Body of pancreas (tissue), 4 donors: ENCODE measurements at regions not wholly inside any gene's neighbourhood (a gene's known extent, or its start where the extent isn't known, plus 50 kb on each side); places are given as distances from the start of the nearest gene placed in this dataset.

Experiments used
- ATAC-seq: fragments of 150-250 bp; one replicate; pipeline ENCODE4 v1.9.1; 2016
- DNase-seq, 4 donors: peaks; one replicate each; pipeline ENCODE4 v3.0.0-alpha.2; 2019
- H3K27ac ChIP-seq, 4 donors: fragments of 200-600 bp; sonication (generic); 1 replicate in 3 of 4; 2 replicates in 1 of 4; pipeline versions ENCODE4 v1.5.1 to v1.6.1; 2016 to 2019; ENCODE audit warnings: mild to moderate bottlenecking in 1 of 4, mixed read lengths in 1 of 4, moderate library complexity in 1 of 4
- H3K27me3 ChIP-seq, 2 donors: fragments of 200-600 bp; sonication (generic); one replicate each; pipeline ENCODE4 v1.6.0; 2016; ENCODE audit warnings: mild to moderate bottlenecking in 1 of 2
- H3K36me3 ChIP-seq, 2 donors: fragments of 200-600 bp; sonication (generic); replicated peaks in 1 of 2; 2 replicates each; pipeline ENCODE4 v1.5.1; 2016; ENCODE audit warnings: low read depth in 2 of 2; ENCODE audit not compliant: insufficient read depth in 1 of 2
- H3K4me1 ChIP-seq: fragments of 200-600 bp; sonication (generic); one replicate; pipeline ENCODE4 v1.6.0; 2016
- H3K4me3 ChIP-seq, 2 donors: fragments of 200-600 bp; sonication (generic); 1 replicate in 1 of 2; 2 replicates in 1 of 2; pipeline ENCODE4 v1.5.1; 2016 to 2019
- H3K9me3 ChIP-seq, 3 donors: fragments of 200-600 bp; sonication (generic); 1 replicate in 2 of 3; 2 replicates in 1 of 3; pipeline ENCODE4 v1.5.1; 2016
- CTCF ChIP-seq, 7 experiments: fragments of 450-650 bp in 4 of 7; fragments of 200-600 bp in 3 of 7; sonication (generic) in 3 of 7; IDR thresholded peaks; one replicate each; pipeline ENCODE4 v1.5.1; 2016 to 2019; ENCODE audit warnings: antibody characterized with exemption in 7 of 7
- POLR2A ChIP-seq, 3 donors: fragments of 450-650 bp; IDR thresholded peaks; one replicate each; pipeline ENCODE4 v1.6.1; 2016; ENCODE audit warnings: antibody characterized with exemption in 3 of 3, mild to moderate bottlenecking in 2 of 3
- WGBS, 2 donors: methylation state at CpG; one replicate each; pipeline ENCODE4 v1.1.5; 2017; 5-methylcytosine and 5-hydroxymethylcytosine counted together
- intact Hi-C: fragments of 100-400 bp; cut with DNase I; formaldehyde crosslinking; loops from one replicate; pipeline ENCODE4 v1.15.1; 2023

- no peak for TF ChIP-seq CTCF (IDR thresholded peaks at IDR 0.05)
- TF ChIP-seq POLR2A (IDR thresholded peaks at IDR 0.05): no peak
- intact Hi-C loops: no loop called here
- H3K9me3 ChIP-seq: no peaks in the 10 kb centered on the region
- H3K4me3 ChIP-seq: no peak overlapping the region
- 76 to 82% methylated on average over 19 to 20 of the region's 20 CpGs for WGBS, 2 donors
- no peaks in the 10 kb centered on the region for H3K27me3 ChIP-seq
- no peaks in the 10 kb centered on the region for H3K4me1 ChIP-seq
- ATAC-seq (no peak), DNase-seq (no peak)
- H3K27ac ChIP-seq: no peak overlapping the region
- H3K36me3 ChIP-seq: no peaks in the 10 kb centered on the region
Observed at GRCh38 chr6:163719028-163719742, 304.7 kb downstream of the QKI start.

- H3K9me3 ChIP-seq: no peaks in the 10 kb centered on the region
- H3K27ac ChIP-seq: no peak overlapping the region
- TF ChIP-seq CTCF (IDR thresholded peaks at IDR 0.05): no peak
- TF ChIP-seq POLR2A (IDR thresholded peaks at IDR 0.05): no peak
- H3K36me3 ChIP-seq: no peaks in the 10 kb centered on the region
- H3K4me3 ChIP-seq: no peak overlapping the region
- H3K27me3 ChIP-seq: no peaks in the 10 kb centered on the region
- ATAC-seq (no peak), DNase-seq (no peak)
- WGBS, 2 donors: 78 to 85% methylated on average over 2 of the region's 2 CpGs
- H3K4me1 ChIP-seq: no peaks in the 10 kb centered on the region
- intact Hi-C loops: no loop called here
Observed at GRCh38 chr6:163718537-163718936, 304.0 kb downstream of the QKI start.

- intact Hi-C loops: no loop called here
- Histone ChIP-seq H3K36me3 (no peaks in the 10 kb centered on the region), H3K9me3 (no peaks in the 10 kb centered on the region), H3K4me1 (no peaks in the 10 kb centered on the region), H3K4me3 (no peak overlapping the region), H3K27ac (no peak overlapping the region), H3K27me3 (no peaks in the 10 kb centered on the region)
- 71 to 73% methylated on average over 9 of the region's 9 CpGs for WGBS, 2 donors
- DNase-seq (no peak), ATAC-seq (no peak)
- TF ChIP-seq POLR2A (IDR thresholded peaks at IDR 0.05): no peak
- no peak for TF ChIP-seq CTCF (IDR thresholded peaks at IDR 0.05)
Observed at GRCh38 chr6:163717106-163717764, 302.7 kb downstream of the QKI start.

GRCh38 chr6:163716690-163717089 is 302.2 kb downstream of the QKI start:
- Histone ChIP-seq H3K36me3 (no peaks in the 10 kb centered on the region), H3K4me1 (no peaks in the 10 kb centered on the region), H3K27me3 (no peaks in the 10 kb centered on the region), H3K4me3 (no peak overlapping the region), H3K27ac (no peak overlapping the region), H3K9me3 (no peaks in the 10 kb centered on the region)
- intact Hi-C loops: no loop called here
- no peak for ATAC-seq
- DNase-seq: no peak
- 60 to 69% methylated on average over 6 of the region's 6 CpGs for WGBS, 2 donors
- no peak for TF ChIP-seq POLR2A (IDR thresholded peaks at IDR 0.05)
- TF ChIP-seq CTCF (IDR thresholded peaks at IDR 0.05): no peak

GRCh38 chr6:163715846-163716245 is 301.3 kb downstream of the QKI start:
- ATAC-seq (no peak), DNase-seq (no peak)
- Histone ChIP-seq H3K9me3 (no peaks in the 10 kb centered on the region), H3K27me3 (no peaks in the 10 kb centered on the region), H3K36me3 (no peaks in the 10 kb centered on the region), H3K4me1 (peaks cover 3% of the 10 kb centered on the region), H3K4me3 (no peak overlapping the region), H3K27ac (no peak overlapping the region)
- 81 to 90% methylated on average over 7 of the region's 7 CpGs for WGBS, 2 donors
- intact Hi-C loops: no loop called here
- TF ChIP-seq POLR2A (IDR thresholded peaks at IDR 0.05) (no peak), CTCF (IDR thresholded peaks at IDR 0.05) (no peak)
